Thyroid gland (tissue), 4 donors: ENCODE measurements at regions not wholly inside any gene's neighbourhood (a gene's known extent, or its start where the extent isn't known, plus 50 kb on each side); places are given as distances from the start of the nearest gene placed in this dataset.

Experiments
- POLR2A ChIP-seq, 2 donors: fragments of 450-650 bp; IDR thresholded peaks; one replicate each; pipeline ENCODE4 v1.6.1; 2017; ENCODE audit warnings: antibody characterized with exemption in 2 of 2, mild to moderate bottlenecking in 2 of 2, moderate library complexity in 1 of 2
- TF ChIP-seq, protein P1 (sequence below), 6 experiments: fragments of 200-600 bp in 3 of 6; fragments of 450-650 bp in 3 of 6; sonication (generic) in 3 of 6; IDR thresholded peaks; one replicate each; pipeline ENCODE4 v1.5.1; 2016 to 2019; ENCODE audit warnings: antibody characterized with exemption in 6 of 6, mild to moderate bottlenecking in 2 of 6, inconsistent platforms in 1 of 6, moderate library complexity in 1 of 6

DNA sequence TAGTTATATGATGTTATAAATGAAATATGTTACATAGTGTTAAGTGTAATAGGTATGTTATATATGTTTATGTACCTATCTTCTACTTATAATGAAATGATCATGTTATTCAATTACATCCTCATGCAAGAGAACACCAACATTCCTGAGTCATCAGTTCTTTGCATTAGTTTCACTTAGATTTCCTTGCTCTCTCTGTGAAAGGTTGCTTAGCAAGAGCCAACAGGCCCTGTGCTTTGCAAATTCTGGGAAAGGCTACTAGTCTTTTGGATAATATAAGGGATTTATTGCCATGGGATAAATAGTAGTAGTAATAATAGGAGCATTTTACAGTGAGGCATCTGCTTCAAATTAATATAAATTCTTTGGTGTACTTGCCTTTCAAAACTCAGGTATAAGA lies 274.8 kb downstream of the SP3 start:
- TF ChIP-seq, protein P1, sequence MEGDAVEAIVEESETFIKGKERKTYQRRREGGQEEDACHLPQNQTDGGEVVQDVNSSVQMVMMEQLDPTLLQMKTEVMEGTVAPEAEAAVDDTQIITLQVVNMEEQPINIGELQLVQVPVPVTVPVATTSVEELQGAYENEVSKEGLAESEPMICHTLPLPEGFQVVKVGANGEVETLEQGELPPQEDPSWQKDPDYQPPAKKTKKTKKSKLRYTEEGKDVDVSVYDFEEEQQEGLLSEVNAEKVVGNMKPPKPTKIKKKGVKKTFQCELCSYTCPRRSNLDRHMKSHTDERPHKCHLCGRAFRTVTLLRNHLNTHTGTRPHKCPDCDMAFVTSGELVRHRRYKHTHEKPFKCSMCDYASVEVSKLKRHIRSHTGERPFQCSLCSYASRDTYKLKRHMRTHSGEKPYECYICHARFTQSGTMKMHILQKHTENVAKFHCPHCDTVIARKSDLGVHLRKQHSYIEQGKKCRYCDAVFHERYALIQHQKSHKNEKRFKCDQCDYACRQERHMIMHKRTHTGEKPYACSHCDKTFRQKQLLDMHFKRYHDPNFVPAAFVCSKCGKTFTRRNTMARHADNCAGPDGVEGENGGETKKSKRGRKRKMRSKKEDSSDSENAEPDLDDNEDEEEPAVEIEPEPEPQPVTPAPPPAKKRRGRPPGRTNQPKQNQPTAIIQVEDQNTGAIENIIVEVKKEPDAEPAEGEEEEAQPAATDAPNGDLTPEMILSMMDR (IDR thresholded peaks at IDR 0.05) = no peak
- TF ChIP-seq POLR2A (IDR thresholded peaks at IDR 0.05) = no peak
